SK-N-MC (cell line): ENCODE measurements at regions not wholly inside any gene's neighbourhood (a gene's known extent, or its start where the extent isn't known, plus 50 kb on each side); places are given as distances from the start of the nearest gene placed in this dataset.

ENCODE experiments used
- DNase-seq: peaks from one replicate; pipeline ENCODE4 v3.0.0-alpha.2; 2011; ENCODE audit warnings: low read depth, low spot score
- H3K27ac ChIP-seq: fragments of 200-600 bp; sonication (generic); 2 replicates; pipeline ENCODE4 v1.5.1; 2016; ENCODE audit warnings: mixed run types
- H3K36me3 ChIP-seq: fragments of 200-600 bp; sonication (generic); 2 replicates; pipeline ENCODE4 v1.6.1; 2017; ENCODE audit warnings: antibody characterized with exemption, low read length, mixed read lengths; ENCODE audit not compliant: insufficient read depth
- H3K4me3 ChIP-seq: fragments of 200-600 bp; sonication (generic); 2 replicates; pipeline ENCODE4 v1.5.1; 2016
- H3K9ac ChIP-seq: fragments of 200-600 bp; sonication (generic); 2 replicates; pipeline ENCODE4 v1.8.0; 2017; ENCODE audit warnings: mixed run types, mixed read lengths; ENCODE audit not compliant: insufficient read length
- H3K9me3 ChIP-seq: fragments of 200-600 bp; sonication (generic); 2 replicates; pipeline ENCODE4 v1.6.1; 2017; ENCODE audit warnings: low read depth, mild to moderate bottlenecking, antibody characterized with exemption, low read length, moderate library complexity, mixed read lengths
- EZH2 ChIP-seq: fragments of 200-600 bp; sonication (generic); IDR thresholded peaks from one replicate; pipeline ENCODE4 v1.6.1; 2017; ENCODE audit warnings: antibody characterized with exemption
- FOXP2 ChIP-seq: optimal IDR thresholded peaks from 2 replicates; pipeline ENCODE3; 2011; ENCODE audit warnings: mild to moderate bottlenecking, moderate library complexity; ENCODE audit not compliant: insufficient read depth; ENCODE audit errors: extremely low read length, control extremely low read depth
- POLR2AphosphoS5 ChIP-seq: IDR thresholded peaks from 2 replicates; pipeline ENCODE4 v1.6.1; 2012; ENCODE audit warnings: mild to moderate bottlenecking, low read depth, low read length, borderline replicate concordance

DNA sequence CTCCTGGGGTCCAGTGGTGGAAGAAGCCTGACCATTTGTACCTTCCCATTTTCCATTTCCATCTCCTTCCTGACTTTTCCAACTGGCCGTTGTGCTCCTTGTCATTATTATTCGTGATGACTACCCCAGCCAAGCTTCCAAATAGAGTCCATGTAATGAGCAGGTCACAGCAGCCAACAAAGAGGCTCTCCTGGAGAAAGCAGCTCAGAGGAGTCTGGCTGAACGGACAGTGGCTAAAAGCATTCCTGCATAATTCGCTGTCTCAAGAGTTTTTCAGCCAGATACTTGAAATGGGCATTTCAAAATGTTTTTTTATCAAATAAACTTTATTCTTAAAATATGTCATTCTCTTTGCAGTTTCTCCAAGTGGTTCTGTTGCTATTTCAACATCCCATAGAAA, 458.6 kb downstream of the INHBA start:
- Histone ChIP-seq H3K36me3 (no peaks in the 10 kb centered on the region), H3K9me3 (no peaks in the 10 kb centered on the region), H3K27ac (no peak overlapping the region), H3K9ac (no peak overlapping the region), H3K4me3 (no peak overlapping the region)
- DNase-seq = no peak
- no peak for TF ChIP-seq FOXP2

DNA sequence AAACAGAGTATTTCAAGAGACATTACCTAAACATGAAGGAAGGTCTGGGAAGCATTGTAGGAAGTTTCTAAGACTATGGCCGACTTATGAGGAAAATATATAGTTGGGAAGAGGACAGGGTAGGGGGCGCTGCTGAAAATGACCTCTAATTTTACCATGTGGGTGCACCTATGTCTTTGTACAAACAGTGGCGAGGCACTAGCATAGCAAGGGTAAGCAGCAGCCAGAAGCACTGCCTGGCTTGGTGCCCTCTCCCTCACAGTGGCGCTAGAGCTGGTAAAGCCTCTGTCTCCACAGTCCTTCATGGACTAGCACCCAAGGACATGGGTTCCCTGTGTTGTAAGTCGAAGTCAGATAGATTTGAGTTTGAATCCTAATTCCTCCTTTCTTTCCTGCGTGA, 461.2 kb downstream of the INHBA start:
- H3K27ac ChIP-seq = no peak overlapping the region
- DNase-seq = no peak
- no peak overlapping the region for H3K9ac ChIP-seq
- H3K36me3 ChIP-seq = no peaks in the 10 kb centered on the region
- TF ChIP-seq EZH2 = no peak
- H3K9me3 ChIP-seq = no peaks in the 10 kb centered on the region
- no peak overlapping the region for H3K4me3 ChIP-seq

DNA sequence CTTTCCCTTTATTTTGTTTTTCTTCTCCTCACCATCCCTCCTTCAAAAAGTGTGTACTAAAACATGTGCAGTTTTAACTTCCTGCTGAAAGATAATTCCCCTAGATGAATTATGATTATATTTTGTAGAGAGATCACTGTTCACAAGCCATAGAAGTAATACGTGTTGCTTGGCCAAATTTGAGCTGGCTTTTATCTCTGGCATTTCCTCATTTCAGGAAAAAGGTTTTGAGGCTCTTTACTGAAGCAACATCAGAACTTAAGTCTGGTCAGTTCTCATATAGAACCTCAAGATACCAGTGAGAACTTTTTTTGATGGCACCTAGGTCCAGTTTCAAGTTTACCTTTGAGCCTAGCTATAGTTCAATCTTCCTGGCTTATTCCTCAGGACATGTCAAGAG, 463.3 kb downstream of the INHBA start:
- H3K4me3 ChIP-seq = no peak overlapping the region
- H3K9me3 ChIP-seq = no peaks in the 10 kb centered on the region
- H3K27ac ChIP-seq = no peak overlapping the region
- no peak overlapping the region for H3K9ac ChIP-seq
- H3K36me3 ChIP-seq = no peaks in the 10 kb centered on the region
- no peak for DNase-seq
- no peak for TF ChIP-seq EZH2
- TF ChIP-seq FOXP2 = no peak
- TF ChIP-seq POLR2AphosphoS5 = no peak

DNA sequence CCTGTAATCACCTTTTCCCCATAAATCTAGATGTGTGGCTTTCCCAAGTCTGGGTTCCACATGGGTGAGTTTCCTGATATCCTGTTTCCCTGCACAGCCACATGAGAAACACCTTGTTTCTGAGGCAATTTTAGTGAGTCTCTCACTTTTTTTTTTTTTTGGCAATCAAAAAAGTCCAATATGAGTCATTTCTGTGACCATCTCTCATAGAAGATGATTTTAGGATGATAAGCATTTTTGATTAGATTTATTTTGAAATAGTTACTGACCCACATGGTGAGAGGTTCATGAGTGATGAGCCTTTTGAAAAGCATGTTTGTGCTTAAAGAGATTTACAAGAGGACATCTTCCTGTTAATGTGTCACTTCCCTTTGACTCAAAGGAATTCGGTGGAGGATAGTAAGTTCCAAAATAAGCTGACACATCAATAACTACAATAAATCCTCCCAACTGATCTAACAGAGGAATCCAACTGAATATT, 464.0 kb downstream of the INHBA start:
- Histone ChIP-seq H3K4me3 (no peak overlapping the region), H3K27ac (no peak overlapping the region), H3K9ac (no peak overlapping the region), H3K9me3 (no peaks in the 10 kb centered on the region), H3K36me3 (no peaks in the 10 kb centered on the region)
- no peak for DNase-seq
- TF ChIP-seq FOXP2 = no peak
- no peak for TF ChIP-seq EZH2
- TF ChIP-seq POLR2AphosphoS5 = no peak

DNA sequence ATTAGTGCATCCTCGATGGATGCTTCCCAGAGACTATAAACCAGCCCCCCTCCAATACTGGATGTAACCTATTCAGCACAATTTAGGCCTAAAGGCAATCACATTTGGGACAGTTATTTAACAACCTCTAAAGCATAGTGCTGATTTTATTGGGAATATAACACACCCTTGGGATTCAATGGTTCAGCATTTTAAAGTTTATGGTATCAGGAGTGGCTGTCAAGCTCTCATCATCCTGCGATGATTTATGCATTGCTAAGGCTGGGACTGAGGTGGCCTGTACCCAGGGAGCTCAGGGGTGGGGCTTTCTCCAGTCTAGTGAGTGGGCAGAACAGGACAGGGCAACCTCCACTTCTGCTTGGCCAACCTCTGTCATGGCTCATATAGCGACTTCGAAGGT, 464.9 kb downstream of the INHBA start:
- no peak for DNase-seq
- Histone ChIP-seq H3K36me3 (no peaks in the 10 kb centered on the region), H3K4me3 (no peak overlapping the region), H3K9ac (no peak overlapping the region), H3K9me3 (no peaks in the 10 kb centered on the region), H3K27ac (no peak overlapping the region)
- no peak for TF ChIP-seq EZH2
- no peak for TF ChIP-seq FOXP2
- TF ChIP-seq POLR2AphosphoS5 = no peak

GRCh38 chr7:41232086-41232485, 470.8 kb downstream of the INHBA start:
- no peak overlapping the region for H3K27ac ChIP-seq

GRCh38 chr7:41224063-41224763, 478.7 kb downstream of the INHBA start:
- Histone ChIP-seq H3K4me3 (no peak overlapping the region), H3K36me3 (no peaks in the 10 kb centered on the region), H3K9ac (no peak overlapping the region), H3K9me3 (no peaks in the 10 kb centered on the region), H3K27ac (no peak overlapping the region)
- no peak for TF ChIP-seq POLR2AphosphoS5
- TF ChIP-seq FOXP2 = no peak
- no peak for TF ChIP-seq EZH2
- no peak for DNase-seq

More at GRCh38 chr7:41232086-41232485, 470.8 kb downstream of the INHBA start:
- Histone ChIP-seq H3K9ac (no peak overlapping the region), H3K9me3 (no peaks in the 10 kb centered on the region), H3K36me3 (no peaks in the 10 kb centered on the region), H3K4me3 (no peak overlapping the region)
- DNase-seq = no peak
- TF ChIP-seq POLR2AphosphoS5 (no peak), FOXP2 (no peak)

GRCh38 chr7:41222746-41223145, 480.1 kb downstream of the INHBA start:
- no peaks in the 10 kb centered on the region for H3K9me3 ChIP-seq
- no peak for DNase-seq
- H3K9ac ChIP-seq = no peak overlapping the region
- H3K36me3 ChIP-seq = no peaks in the 10 kb centered on the region
- no peak overlapping the region for H3K27ac ChIP-seq
- TF ChIP-seq POLR2AphosphoS5 (no peak), EZH2 (no peak), FOXP2 (no peak)
- H3K4me3 ChIP-seq = no peak overlapping the region

DNA sequence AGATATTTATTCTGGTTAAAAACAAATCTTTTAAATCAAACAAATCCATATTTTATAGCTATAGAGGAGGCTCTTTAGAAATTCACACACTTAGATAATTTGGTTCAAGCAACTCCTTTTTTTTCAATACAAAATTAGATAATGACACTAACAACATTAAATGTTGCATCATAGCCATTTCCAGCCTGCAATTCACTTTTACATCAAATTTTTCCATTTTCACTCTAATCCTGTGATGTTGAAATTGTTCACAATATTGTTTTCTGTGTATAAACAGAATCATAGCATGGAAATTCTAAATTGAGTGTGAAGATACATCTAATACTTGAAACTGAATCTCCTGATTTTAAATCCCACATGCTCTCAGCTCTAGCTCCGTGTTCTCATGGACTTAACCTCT, 482.6 kb downstream of the INHBA start:
- Histone ChIP-seq H3K4me3 (no peak overlapping the region), H3K36me3 (no peaks in the 10 kb centered on the region), H3K9ac (no peak overlapping the region), H3K27ac (no peak overlapping the region), H3K9me3 (no peaks in the 10 kb centered on the region)
- TF ChIP-seq POLR2AphosphoS5 (no peak), EZH2 (no peak), FOXP2 (no peak)
- no peak for DNase-seq
